ENCODE measurements at regions not wholly inside any gene's neighbourhood (a gene's known extent, or its start where the extent isn't known, plus 50 kb on each side); places are given as distances from the start of the nearest gene placed in this dataset.

DNA sequence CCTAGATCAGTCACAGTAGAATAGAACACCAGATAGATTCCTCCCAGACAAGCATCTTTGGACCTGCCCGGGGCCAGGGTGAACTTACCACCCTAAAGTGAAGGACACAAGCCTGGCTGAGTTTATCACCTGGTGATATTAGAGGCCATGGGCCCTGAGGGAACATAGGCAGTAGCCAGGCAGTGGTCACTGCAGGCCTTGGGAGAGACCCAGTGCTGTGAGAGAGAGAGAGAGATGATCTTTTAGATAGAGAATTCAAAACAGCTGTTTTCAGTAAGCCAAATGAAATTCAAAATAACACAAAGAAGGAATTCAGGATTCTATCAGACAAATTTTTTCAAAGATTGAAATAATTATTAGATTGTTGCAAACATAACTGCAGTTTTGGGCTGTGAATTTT lies 1679.9 kb downstream of the EFNB2 start:
- DNase-seq, result no peak

DNA sequence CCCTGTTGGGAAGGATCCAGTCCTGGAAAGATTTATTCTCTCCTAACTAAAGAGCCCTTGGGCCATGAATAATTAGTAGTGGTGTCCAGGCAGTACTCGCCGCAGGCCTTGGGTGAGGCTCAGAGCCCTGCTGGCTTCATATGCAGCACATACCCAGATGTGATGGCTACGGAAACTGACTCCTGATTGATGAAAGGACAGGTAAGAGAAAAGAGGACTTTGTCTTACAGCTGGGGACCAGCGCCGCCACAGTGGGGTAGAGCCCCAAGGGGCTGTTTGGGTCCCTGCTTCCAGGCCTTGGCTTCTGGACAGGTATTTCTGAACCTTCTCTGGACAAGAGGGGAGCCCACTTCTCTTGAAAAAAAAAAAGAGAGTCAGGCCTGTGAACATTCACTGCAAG lies 1680.8 kb downstream of the EFNB2 start:
- DNase-seq, result no peak

DNA sequence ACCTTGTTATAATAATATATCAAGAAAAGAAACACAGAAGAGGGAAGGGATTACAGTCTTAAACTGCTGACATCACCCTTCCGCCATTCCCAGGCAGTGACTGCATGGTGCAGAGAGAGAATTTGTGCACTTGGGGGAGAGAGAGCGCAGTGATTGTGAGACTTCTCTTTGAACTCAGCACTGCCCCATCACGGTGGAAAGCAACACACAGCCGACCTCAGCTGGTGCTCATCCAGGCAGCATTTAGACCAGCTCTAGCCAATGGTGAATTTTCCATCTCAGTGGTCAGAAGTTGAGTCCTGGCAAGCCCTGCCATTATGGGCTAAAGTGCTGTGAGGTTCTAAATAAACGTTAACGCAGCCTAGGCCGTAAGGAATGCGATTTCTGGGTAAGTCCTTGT lies 1681.5 kb downstream of the EFNB2 start:
- DNase-seq, result no peak

DNA sequence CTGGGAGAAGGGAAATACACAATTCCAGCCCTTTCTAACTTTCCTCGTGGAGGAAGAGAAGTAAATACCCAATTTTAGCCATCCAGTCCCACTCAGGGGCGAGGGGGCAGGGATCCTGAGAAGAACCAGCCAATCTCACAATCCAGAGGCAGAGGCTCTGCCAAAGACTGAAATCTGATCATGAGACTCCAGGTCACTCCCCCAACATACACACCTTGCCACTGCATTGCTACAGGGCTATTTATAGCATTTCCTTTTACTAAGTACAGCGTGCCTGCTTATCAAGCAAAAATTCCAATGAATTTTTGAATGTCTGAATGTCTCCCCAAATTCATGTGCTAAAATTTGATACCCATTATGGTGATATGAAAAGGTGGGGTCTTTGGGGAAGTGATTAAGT lies 1687.5 kb downstream of the EFNB2 start:
- no peak for DNase-seq

DNA sequence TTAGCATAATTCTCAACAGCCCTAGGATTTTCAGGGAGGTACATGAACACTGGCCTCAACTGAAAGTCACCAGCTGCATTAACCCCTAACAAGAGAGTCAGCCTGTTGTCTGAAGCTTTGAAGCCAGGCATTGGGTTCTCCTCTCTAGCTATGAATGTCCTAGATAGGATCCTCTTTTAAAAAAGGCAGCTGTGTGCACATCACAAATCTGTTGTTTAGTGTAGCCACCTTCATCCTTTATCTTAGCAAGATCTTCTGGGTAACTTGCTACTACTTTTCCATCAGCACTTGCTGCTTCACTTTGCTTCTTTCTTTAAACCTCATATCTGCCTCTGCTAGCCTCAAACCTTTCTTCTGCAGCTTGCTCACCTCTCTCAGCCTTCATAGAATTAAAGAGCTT lies 1692.1 kb downstream of the EFNB2 start:
- DNase-seq, result no peak

DNA sequence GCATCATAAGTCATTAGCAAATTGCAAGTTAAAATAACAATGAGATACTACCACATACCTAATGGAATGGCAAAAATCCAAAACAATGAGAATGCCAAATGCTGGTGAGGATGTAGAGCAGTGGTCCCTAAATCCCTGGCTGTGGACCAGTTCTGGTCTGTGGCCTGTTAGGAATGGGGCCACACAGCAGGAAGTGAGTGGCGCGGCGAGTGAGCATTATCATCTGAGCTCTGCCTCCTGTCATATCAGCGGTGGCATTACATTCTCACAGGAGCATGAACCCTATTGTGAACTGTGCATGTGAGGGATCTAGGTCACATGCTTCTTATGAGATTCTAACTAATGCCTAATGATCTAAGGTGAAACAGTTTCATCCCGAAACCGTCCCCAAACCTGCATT lies 1694.4 kb downstream of the EFNB2 start:
- DNase-seq, result no peak

DNA sequence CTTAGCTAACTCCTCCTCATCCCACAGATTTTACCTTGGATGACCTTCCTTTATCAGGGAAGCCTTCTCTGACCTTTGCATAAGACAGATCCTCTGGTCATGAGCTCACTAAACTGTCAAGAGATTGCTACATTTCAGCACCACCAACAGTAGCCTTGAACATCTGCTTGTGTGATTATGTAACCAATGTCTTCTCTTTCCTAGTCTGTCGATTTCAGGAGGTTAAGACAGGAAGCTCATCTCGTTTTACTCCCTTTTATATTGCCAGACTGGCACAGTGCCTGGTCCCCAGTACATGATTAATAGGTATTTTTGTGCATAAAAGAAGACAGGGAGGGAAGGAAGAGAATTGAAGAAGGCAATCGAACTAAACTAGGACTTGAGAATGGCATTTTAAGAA lies 1697.7 kb downstream of the EFNB2 start:
- no peak for DNase-seq

DNA sequence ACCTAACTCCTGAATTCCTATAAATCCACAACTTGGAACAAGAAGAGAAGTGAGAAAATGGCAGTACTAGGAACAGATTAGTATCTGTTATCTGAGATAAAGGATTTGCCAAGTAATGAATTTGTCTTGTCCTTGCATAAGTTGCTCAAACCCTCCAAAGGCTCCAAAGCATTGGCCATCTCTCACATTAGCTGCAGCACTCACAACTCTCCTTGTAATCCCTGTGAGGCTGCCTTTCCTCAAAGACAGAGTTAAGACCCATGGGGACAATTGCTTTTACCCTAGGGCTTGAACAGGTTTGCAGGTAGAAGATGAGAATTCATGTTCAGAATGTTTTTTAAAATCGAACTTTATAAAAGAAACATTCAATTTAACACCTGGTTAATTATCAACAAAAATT lies 1702.2 kb downstream of the EFNB2 start:
- DNase-seq, result no peak

DNA sequence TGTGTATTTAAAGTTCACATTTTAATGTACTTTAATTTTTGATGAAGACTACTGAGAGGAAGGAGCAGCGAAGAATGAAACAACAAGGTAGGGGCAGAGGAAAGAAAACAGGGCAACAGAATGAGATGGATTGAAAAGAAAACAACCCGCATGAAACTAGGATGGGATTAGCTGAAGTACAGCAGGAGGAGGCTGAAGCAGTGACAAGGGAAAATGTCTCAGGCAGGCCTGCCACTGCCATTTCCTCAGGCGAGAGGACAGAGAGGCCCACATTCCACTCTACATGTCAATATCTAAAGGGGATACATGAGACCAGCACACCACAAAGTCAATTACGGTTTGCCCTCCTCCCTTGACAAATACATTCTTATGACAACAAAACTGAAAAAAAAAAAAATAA lies 1703.2 kb downstream of the EFNB2 start:
- DNase-seq, result no peak

DNA sequence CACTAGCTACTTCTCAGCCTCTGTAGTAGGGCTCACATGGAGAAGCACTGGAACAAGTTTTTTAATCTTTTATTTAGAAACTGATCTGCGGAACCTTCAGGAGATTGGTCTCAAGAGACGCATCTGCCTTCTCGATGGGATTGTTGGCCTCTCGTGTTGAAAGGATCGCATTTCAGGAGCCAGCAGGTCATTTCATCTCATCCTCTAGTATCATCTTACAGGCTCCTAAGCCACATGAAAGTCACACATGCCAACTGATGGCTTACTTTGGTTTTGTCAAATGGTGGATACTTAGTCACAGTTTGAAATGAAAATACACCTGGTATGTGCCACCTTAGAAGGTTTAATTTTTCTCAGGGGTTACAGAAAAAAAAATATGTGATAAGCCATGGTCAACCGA lies 1703.6 kb downstream of the EFNB2 start:
- DNase-seq, result no peak

DNA sequence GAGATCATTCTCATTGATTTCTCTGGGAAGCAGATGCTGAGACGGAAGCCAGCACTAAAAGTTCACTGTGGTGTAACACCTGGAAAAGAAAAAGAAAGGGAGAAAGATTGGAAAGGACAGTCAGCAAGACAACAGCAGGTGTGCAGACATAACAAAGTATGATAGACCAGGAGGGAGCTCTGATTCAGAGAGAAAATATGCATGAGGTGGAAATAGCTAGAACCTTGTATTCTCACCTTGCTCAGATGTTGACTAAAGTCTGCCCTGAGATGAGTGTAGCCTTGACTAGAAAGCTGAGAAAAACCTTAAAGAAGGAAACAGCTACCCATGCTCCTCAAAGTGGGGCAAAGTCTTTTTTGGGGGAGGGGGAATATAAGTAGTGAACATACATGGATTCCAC lies 1711.8 kb downstream of the EFNB2 start:
- no peak for DNase-seq

DNA sequence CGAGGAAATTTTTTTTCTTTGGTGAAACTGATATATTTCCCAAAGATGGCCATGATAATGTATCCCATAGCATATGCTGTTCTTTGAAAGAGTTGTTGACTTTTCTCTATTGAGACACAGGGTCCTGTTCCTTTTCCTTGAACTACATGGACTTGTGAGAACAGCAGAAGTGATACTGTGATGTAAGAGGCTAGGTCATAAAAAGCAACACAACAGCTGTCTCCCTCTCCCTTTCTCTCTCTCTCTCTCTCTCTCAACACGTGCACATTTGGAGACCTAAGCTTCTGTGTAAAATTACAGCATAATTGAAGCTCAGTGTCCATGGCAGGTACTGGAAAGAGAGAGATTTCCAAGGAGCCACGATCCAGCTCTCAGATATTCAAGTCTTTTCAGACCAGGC lies 1712.4 kb downstream of the EFNB2 start:
- no peak for DNase-seq

DNA sequence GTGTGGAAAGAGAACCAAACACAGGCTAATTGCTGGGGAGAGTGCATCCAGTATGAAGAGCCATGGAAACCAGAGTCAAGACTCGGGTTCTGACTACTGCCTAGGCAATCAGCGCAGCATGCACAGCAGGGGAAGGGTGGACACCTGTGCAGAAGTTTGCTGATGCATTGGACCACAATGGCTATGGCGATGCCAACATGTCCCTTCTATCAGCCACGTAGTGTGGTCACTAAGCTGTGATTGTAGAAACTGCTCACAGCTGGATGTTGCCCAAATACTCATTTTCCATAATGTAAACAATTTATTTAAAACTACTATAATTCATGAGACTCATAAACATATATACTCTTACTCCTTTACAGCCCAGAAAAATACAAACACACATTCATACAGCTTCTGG lies 1718.2 kb downstream of the EFNB2 start:
- DNase-seq, result no peak

DNA sequence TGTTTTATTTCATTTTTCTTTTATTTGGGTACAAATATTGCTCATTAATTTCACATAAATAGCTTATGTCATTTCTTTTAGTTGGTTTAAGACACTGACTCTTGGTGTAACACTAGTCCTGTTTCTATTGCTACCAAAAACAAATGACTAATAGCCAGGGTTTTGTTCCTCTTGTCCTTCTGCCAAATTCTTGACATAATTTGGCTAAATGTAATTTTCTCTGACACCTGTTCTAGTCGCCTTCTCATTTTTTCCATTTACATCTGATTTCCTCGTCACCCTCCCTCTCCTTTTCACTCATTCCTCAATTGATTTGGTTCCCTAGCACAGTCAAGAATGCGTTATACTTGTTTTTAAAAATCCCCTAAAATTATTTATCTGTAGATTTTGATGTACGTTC lies 1718.7 kb downstream of the EFNB2 start:
- DNase-seq, result no peak

DNA sequence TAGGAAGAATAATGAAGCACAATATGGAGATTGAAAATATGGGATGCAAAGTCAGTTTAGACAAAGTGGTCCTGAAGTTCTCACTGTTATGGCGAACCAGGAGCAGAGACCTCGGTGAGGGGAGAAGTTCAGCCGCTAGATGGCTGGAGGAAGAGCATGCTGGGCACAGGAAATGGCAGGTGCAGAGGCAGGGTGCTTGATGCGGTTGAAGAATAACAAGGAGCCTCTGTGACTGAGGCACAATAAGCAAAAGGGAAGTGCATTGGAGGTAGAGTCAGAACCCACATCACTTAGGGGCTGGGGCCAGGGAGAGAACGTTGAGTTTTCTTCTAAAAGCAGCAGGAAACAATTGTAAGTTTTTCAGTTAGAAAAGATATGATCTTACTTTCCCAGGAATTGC lies 1725.2 kb downstream of the EFNB2 start:
- no peak for DNase-seq

DNA sequence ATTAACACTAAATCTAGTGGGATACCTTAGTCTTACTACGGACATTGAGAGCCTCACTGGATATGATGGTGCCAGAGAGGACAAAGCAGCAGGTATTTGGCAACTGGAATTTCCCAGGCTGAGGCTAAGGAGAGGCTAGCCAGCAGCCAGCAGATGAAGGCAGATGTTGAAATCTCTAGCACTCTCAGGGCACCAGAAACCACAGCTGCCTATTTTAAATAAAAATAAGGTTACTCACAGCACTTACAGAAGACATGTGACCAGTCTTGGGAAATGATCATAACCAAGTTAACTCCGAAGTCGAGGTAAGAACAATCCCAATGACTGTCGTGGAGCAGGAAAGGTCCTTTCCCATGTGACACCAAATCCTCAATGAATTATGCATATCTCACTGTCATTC lies 1726.0 kb downstream of the EFNB2 start:
- DNase-seq, result no peak

DNA sequence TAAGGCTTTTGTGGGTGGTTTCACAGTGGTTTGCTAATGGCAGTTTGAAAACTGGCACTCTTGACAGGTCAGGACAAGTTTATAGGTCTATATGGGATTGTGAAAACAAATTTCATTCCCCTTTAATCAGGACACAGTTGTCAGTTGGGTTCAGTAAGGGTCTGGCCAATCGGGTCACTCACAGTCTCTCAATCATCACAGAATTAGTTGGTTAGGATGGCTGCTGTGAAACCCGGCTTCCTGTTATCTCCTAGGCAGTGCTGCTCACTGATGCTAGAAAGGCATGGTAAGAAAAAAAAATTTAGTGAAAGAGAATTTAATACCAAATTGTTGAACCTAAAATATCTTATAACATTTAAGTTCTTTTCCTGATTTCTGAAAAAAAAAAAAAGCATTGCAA lies 1730.1 kb downstream of the EFNB2 start:
- no peak for DNase-seq

DNA sequence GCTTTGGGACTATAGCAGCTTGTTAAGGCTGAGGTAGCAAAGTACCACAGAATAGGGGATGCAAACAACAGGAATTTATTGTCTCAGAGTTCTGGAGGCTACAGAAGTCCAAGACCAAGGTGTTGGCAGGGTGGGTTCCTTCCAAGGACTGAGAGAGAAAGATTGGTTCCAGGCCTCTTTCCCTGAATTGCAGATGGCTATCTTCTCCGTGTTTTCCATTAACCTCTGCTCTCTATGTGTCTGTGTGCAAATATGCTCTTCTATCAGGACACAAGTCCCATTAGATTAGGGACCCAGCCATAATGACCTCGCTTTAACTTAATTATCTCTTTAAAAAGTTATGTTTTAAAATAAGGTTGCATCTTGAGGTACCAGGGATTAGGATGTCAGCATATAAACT lies 1732.9 kb upstream of the SLC10A2 start:
- no peak for DNase-seq

DNA sequence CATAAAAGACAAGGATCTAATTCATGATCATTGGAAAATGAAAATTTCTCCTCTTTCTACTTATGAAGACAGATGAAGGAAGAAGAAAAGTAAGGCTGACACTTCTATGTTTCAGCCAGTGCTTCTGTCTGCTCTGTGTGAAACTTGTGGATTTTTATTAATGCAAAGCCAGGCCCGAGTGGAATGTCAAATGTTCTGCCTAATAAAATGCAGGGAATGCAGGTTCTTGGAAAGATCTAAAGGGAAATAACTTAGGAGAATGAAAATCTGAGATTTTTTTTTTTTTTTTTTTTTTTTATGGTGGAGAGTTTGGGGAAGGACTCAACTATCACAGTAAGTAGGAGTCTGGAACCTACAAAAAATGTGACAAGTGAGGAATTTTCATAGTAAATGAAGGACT lies 1732.3 kb upstream of the SLC10A2 start:
- DNase-seq, result no peak

DNA sequence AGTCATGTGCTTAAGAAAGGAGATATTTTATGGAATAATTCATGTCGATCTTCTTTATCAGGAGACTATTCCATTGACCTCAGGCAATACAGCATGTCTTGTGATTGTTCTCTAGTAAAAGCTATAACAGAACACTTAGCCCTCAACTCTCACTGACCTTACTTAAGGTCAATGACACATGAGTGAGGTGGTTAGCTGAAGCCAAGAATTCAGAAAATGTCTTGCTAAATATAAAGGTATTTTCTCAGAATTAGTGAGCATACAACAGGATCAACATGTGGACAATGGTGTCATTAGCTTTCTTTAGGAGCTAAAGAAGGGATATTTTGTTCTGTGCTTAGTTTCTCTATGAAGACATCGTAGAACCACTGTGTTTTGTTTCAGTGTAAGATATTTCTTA lies 1730.4 kb upstream of the SLC10A2 start:
- no peak for DNase-seq

DNA sequence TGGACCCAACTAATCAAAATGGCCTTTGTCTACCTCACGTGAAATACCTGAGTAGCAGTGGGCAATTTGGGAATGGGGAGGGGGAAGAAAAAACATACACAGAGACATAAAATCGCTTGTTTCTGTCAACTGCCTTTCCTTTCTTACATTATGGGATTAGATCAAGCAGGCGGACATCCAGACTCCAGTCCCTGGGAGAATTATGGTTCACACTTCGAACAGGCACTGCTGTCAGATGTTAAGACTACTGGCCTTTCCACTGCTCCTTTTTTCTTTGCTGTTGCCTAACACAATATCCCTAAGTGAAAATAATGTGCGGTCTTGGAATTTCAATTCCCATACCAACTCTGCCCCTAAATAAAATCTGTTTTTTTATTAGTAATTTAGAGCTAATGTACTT lies 1719.7 kb upstream of the SLC10A2 start:
- no peak for DNase-seq

DNA sequence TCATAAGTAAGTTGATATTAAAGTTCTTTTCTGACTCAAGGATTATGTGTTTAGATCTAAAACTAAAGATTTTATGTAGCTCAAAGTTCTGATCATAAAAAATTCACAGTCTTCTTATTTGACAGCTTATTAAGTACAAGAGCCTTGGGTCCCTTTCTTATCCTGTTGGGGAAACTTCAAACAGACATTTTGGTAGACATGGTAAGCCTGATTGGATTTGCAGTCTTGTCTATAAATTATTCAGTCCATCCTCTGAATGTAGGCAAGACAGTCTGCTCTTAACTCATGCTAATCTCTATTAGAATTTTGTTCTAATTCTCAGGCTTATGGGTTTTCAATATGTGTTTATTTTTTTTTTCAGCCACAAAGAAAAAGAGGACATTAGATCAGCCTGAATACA lies 1718.7 kb upstream of the SLC10A2 start:
- DNase-seq, result no peak

DNA sequence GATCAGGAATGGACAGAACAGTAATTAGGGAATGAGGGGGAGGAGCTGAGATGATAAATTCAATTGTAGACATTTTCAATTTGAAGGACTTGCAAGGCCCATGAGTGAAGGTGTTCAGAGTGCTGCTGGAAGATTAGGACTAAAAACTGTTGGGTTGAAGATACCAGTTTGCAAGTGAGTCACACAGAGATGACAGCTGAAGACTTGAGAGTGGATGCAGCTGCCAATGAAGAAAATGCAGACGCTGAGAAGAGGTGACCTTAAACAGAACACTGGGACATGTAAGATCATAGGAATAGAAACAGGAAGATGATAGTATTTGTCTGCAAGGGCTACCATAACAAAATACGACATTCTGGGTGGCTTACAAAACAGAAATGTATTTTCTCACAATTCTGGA lies 1716.5 kb upstream of the SLC10A2 start:
- DNase-seq, result no peak

DNA sequence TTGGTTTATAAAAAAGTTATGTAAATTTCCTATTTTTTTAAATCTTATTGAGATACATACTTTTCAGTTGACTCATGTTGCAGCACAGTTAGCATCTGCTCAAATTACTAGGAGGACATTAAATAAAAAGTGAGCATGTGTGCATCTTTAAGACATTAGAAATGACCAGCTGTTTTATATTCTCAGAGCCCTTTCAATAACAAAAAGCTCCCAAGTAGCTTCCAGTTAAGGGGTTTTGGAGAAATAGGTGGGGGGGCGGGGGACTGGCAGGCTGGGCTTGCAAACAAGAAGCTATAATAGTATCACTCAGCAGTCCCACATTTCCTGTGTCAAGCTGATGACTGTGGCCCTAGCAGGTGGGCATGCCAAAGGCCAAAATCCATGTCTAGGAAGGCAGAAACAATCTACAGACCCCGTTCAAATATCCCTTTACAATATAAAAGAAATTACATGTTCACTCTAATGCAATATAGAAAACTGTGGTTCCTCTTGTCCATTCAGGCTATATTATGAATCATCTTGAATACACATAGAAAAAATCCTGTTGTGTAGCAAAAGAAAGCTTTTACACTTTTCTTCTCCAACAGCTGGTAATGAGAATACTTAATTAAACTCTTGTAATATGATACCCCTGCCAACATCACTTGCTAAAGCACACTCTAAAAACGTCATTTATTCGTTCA lies 1713.2 kb upstream of the SLC10A2 start:
- no peak for DNase-seq

DNA sequence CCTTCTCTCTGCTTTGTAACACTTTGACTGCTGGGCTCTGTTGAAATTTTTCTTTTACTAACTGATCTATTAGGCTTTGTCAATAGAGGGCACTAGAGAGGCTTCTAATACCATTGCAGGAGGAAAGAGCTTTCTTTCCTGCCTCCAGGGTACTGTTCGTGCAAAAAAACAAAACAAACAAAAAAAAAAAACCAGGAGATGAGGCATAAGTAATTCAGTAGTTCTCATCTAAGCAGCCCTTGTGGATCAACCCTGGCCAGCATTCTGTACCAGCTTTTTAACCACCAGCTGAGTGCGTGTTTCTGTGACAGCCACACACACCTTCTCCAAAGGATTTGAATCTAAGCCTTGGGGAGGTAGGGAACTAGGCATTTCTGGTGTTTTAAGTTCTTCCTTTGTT lies 1707.6 kb upstream of the SLC10A2 start:
- peak; percentile 26 for DNase-seq

DNA sequence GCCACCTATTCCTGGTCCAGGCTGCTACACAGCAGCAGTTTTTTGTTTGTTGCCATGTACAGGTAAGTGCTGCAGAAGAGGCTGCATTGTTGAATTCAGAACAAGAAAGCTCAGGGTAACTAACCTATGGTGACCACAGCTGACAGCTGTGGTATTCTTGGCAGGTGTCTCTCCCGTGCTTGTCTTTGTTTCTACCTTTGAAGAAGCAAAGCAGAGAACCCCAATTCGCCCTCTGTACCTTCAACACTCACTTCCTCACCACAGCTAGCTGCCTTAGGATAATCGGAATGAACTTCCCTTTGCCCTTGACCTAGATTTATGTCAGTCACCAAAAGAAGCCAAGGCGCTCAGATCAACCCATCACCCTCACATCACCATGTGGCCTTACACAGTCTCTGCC lies 1703.3 kb upstream of the SLC10A2 start:
- no peak for DNase-seq
